Ammon's horn (tissue), 1 donor: ENCODE measurements at regions not wholly inside any gene's neighbourhood (a gene's known extent, or its start where the extent isn't known, plus 50 kb on each side); places are given as distances from the start of the nearest gene placed in this dataset.

Experiments used
- DNase-seq: peaks from one replicate; pipeline ENCODE4 v3.0.0-alpha.2; 2016; ENCODE audit warnings: low spot score

- no peak for DNase-seq
Measured at GRCh38 chr6:9405369-9405768, 970.0 kb upstream of the SLC35B3 start.

DNA sequence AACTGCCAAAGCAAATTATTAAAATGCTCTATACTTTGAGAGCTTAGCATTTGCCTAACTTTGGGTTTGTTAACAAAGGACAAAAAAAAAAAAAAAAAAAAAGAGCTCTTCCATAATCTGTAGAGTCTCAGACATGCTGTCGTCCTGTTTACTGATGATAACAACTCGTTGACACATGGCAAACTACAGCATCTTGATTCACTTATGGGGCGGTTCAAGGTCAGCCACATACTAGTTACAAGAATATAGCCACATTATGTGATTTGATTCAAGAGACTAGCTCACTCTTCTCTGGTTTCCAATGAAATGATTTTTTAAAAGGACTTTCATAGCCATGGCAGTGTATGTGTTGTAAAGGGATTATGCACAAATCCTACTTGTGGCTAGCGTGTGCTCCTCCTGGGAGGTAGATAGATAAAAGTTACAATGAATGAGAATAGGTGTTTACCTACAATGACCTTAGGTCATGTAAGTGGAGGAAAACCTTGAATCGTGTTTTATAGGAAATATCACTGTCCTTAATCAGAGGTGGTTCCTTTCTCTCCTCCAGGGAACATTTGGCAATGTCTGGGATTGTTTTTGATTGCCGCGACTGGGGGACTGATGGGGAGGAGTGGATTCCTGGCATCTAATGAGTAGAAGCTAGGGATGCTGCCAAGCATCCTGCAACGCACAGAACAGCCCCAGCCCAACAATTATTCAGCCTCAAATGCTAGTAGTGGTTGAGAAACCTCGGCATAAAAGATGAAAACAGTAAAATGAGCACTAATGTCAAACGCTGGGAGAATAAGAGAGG lies 969.2 kb upstream of the SLC35B3 start:
- peak; percentile 41 for DNase-seq

GRCh38 chr6:9403736-9404135 lies 968.4 kb upstream of the SLC35B3 start:
- no peak for DNase-seq

GRCh38 chr6:9401960-9402359 lies 966.6 kb upstream of the SLC35B3 start:
- DNase-seq = no peak

DNA sequence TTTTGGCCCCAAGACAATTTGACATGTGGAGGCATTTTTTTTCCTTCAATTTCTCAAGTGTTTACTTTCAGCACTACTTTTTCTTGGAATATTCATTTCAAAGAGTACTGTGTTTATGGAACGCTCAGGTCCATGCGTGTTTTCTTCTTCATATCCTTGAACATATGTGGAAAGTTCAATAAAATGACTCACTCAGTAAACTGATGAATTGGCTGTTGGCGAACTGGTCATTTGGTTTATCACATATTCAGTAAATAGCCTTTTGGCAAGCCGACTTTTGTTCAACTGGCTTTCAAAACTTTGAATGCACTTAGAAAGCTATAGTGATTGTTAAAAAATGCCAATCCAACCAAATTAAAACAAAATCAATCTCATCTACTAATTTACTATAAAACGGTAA lies 964.6 kb upstream of the SLC35B3 start:
- no peak for DNase-seq

GRCh38 chr6:9398767-9399373 lies 963.5 kb upstream of the SLC35B3 start:
- DNase-seq = peak; percentile 14

- no peak for DNase-seq
Measured at GRCh38 chr6:9398071-9398766, 962.9 kb upstream of the SLC35B3 start.

- no peak for DNase-seq
Measured at GRCh38 chr6:9388596-9388995, 953.3 kb upstream of the SLC35B3 start.

GRCh38 chr6:9380568-9380967 lies 945.2 kb upstream of the SLC35B3 start:
- no peak for DNase-seq

- DNase-seq = no peak
Measured at GRCh38 chr6:9373308-9373707, 938.0 kb upstream of the SLC35B3 start.

GRCh38 chr6:9370480-9370879 lies 935.1 kb upstream of the SLC35B3 start:
- DNase-seq = no peak

- DNase-seq = no peak
Measured at GRCh38 chr6:9365378-9365777, 930.0 kb upstream of the SLC35B3 start.

DNA sequence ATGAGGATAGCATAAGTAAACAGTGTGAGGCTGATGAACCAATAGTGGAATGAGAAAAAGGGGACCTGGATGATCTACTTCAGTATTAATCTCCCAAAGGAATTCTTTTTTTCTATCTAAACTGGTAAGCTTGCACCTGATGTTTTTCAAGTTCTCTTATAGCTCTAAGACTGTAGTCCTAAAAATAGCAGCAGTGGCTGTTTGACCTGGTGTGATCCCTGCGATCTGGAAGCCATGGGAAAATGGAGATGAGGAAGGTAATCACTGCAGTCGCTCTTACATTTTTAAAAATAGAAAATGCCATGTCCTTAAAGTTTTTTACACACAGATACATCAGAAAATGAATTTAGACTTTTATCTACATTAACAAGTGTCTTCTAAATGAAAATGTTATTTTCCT lies 926.4 kb upstream of the SLC35B3 start:
- DNase-seq = no peak

DNA sequence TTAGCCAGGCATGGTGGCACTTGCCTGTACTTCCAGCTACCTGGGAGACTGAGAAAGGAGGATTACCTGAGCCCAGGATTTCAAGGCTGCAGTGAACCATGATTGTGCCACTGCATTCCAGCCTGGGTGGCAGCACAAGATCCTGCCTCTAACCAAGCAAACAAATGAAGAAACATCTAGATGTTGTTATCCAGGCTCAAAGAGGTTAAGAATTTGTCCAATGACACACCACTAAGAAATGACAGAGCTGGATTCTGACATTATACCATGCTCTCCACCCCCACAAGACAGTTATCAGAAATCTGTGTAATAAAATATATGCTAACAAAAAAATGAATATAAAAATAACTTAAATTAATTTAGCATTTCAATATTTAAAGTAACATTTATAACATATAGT lies 925.5 kb upstream of the SLC35B3 start:
- no peak for DNase-seq

GRCh38 chr6:9347608-9348007 lies 912.3 kb upstream of the SLC35B3 start:
- DNase-seq = no peak

DNA sequence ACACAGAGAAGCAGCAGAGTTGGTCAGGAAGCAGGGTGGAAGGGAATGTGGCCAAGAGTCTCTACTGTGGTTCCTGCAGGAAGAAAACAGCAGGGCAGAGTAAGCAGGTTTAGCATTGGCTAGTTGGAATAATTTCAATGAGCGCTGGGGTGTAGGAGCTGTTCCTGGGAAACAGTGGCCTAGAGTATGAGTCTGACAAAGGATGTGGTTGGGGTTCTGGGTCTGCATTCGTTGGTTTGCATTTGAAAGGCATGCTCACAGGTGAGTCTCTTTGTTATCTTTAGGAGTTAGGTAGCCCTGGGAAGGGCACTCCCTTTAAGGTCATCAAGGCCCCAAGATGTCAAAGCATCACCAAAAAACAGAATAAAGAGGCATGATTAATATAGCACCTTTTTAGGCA lies 911.6 kb upstream of the SLC35B3 start:
- no peak for DNase-seq

GRCh38 chr6:9335431-9335830 lies 900.1 kb upstream of the SLC35B3 start:
- DNase-seq = peak; percentile 5

DNA sequence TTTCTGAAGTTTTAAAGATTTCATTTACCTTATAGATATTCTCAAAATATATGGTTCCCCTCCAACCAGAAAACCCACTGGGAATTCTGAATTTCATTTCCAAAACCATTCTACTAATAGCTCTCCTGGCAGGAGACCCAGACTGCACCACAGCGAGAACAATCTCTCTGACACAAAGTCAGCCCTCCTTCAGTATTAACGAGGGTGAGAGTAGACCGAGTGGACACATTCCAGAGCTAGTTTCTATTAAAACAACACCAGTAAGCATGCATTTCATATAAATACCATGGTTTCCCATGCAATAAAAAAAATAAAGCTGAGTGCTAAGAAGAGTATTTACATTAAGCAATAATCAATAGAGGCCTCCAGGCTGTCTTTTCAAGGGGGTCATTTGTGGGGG lies 899.6 kb upstream of the SLC35B3 start:
- no peak for DNase-seq

- no peak for DNase-seq
Measured at GRCh38 chr6:9332241-9332780, 897.0 kb upstream of the SLC35B3 start.

GRCh38 chr6:9316831-9317230 lies 881.5 kb upstream of the SLC35B3 start:
- DNase-seq = no peak

DNA sequence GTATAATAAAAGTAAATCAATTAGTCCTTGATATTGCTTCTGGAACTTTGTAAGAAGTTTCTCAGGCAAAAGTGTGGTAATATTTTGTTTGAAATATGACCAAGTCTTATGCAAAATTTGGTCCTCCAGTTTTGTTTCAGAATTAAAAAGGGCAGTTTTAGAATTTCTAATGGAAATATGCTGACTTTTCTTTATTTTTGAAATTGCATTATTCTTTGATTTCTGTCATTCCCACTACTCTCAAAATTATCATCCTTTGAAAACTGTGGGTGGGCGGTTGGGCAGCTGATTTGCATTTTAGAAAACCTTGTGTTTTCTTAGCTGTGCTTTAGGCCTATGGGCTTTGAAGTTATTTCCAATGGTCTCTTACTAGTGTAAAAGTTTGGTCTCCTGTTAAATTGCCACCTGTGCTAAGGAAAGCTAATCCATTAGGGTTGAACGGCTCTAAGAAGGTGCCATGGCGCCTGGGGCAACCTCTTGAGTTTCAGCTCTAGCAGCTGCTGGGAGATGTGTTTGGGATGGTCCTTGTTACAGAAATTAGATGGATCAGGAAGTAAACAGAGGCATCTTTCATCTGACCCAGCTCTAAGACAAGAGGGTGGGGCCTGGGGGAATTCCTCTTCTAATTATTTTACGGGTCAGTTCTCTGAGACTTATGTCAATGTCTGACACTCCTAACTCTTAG lies 880.8 kb upstream of the SLC35B3 start:
- no peak for DNase-seq

DNA sequence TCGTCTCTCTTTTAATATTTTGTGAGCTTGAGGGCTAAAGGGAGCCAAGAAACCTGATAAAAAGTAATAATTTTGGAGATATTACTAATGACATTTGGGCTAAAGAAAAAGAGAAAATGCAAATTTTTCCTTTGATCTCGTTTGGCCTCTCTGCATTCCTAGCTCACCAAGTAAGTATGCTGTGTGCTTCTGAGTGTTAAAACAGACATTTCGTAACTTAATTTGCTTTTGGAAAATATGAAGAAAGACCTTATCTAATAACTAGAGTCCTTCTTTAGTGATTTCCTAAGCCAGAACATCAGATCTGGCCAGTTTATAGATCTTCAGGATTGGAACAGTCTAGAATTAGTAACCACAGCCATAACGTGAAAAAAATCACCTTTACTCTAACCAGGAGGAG lies 872.9 kb upstream of the SLC35B3 start:
- DNase-seq = no peak
